ENCODE measurements at regions not wholly inside any gene's neighbourhood (a gene's known extent, or its start where the extent isn't known, plus 50 kb on each side); places are given as distances from the start of the nearest gene placed in this dataset.

DNA sequence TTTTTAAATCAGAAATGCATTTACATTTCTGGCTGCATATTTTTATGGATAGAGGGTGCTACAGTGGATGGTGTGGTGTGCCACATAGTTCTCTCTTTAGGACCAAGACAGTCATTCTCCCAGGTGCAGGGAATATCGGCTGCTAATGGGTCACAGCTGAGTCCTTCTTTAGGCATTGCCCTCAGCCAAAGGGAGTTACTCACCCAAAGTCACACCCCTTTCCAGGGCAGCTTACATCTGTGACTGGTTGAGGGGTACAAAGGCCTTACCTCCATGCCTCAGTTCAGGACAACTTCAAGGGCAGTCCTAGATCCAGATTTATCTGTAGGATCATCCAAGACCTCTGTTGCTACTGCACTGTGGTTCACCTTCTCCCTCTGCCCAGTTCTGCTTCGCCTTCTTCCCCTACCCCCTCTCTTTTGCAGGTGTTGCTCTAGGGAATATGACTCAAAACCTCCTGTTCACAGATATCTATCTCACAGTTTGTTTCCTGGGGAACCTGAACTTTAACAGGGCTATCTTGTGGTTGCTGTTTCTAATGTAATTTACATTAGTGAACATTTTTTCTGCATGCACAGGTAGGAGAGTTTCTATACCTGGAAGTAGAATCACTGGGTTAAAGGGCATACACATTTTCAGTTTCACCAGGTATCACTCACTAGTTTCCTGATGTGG, 413.9 kb downstream of the RPS6KC1 start:
- TF ChIP-seq, protein P1, sequence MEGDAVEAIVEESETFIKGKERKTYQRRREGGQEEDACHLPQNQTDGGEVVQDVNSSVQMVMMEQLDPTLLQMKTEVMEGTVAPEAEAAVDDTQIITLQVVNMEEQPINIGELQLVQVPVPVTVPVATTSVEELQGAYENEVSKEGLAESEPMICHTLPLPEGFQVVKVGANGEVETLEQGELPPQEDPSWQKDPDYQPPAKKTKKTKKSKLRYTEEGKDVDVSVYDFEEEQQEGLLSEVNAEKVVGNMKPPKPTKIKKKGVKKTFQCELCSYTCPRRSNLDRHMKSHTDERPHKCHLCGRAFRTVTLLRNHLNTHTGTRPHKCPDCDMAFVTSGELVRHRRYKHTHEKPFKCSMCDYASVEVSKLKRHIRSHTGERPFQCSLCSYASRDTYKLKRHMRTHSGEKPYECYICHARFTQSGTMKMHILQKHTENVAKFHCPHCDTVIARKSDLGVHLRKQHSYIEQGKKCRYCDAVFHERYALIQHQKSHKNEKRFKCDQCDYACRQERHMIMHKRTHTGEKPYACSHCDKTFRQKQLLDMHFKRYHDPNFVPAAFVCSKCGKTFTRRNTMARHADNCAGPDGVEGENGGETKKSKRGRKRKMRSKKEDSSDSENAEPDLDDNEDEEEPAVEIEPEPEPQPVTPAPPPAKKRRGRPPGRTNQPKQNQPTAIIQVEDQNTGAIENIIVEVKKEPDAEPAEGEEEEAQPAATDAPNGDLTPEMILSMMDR (conservative IDR thresholded peaks at IDR 0.05) = no peak
- no peak for TF ChIP-seq ZFX (IDR thresholded peaks at IDR 0.05)
- H3K27ac ChIP-seq = no peak overlapping the region

DNA sequence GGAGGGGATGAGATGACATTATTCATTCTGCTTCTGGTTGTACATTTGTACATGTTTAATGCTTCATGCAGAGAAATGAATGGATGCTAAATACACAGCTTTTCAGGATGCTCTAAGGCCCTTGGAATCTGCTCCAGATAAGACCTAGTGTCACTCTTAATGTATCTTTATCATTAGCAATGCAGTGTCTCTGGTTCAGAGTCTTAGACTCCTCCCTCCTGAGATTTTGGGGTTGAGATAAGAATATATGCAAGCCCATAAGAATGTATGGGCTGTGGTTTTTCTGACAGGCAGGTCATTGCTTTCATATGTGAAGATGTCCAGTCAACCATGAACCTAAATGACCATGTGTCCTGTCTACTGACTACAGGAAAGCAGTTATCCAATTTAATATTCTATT, 415.5 kb downstream of the RPS6KC1 start:
- no peak overlapping the region for H3K27ac ChIP-seq
- no peak for TF ChIP-seq ZFX (IDR thresholded peaks at IDR 0.05)
- TF ChIP-seq, protein P1 (conservative IDR thresholded peaks at IDR 0.05) = no peak

DNA sequence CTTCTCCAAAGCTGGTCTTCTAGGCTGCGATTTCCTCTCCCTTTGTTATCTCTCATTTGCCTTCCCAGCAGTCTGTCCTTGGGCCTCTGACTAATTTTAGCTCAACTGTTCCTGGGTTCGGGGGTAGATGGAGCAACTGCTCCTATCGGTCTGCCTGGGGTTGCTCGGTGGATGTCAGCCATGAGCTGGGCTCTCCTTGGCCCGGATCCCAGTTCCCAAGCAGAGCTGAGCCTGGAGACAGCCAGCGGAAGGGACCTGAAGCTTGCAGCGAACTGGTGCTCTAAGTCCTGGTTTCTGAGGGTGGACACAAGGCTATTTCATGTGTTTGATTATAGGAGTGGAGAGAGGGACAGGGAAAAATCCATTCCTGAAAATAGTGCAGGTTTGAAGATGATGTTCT, 423.0 kb downstream of the RPS6KC1 start:
- H3K27ac ChIP-seq = no peak overlapping the region
- TF ChIP-seq, protein P1 (conservative IDR thresholded peaks at IDR 0.05) = no peak
- no peak for TF ChIP-seq ZFX (IDR thresholded peaks at IDR 0.05)

DNA sequence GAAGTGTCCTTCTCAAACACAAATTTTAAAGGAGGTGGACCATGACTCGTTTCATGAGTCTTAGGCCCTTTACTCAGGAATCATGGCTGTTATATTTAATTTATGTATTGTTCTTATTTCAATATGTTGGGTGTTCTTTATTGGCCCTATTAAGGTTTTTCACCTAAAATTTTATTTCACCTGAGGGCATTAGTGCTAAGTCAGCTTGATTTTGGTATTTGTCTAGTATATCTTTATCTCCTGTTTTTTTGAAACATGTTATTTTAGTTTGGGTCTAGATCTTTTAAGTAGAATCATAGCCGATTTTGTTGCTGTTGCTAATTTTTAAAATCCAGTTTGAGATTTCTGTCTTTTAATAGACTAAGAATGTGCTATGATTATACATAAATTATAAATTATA, 430.4 kb downstream of the RPS6KC1 start:
- TF ChIP-seq ZFX (IDR thresholded peaks at IDR 0.05) = no peak
- TF ChIP-seq, protein P1 (conservative IDR thresholded peaks at IDR 0.05) = no peak
- H3K27ac ChIP-seq = no peak overlapping the region

DNA sequence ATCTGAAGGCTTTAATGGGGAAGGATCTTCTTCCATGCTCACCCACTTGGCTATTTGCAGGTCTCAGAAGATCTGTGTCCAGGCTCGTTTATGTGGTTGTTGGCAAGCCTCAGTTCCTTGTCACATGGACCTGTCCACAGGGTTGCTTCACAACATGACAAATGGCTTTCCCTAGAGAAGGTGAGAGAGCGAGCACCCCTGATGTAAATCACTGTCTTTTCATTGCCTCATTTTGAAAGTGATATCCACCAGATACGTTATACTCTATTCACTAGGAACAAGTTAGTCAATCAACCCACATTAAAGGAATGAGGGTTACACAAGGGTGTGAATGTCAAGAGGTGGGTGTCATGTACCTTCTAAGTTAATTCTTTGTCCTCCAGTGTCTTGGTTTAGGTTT, 433.3 kb downstream of the RPS6KC1 start:
- TF ChIP-seq, protein P1 (conservative IDR thresholded peaks at IDR 0.05) = no peak
- TF ChIP-seq ZFX (IDR thresholded peaks at IDR 0.05) = no peak

DNA sequence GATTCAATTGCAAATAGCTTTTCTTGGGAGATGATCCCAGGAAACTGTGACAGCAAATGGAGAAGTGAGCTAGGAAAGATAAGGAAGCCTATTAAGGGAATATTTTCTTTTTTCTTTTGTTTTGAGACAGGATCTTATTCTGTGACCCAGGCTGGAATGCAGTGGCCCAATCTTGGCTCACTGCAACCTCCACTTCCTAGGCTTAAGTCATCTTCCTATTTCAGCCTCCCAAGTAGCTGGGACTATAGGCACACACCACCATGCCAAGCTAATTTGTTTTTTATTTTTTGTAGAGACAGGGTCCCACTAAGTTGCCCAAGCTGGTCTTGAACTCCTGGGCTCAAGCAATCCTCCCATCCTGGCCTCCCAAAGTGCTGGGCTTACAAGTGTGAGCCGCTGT, 433.7 kb downstream of the RPS6KC1 start:
- H3K27ac ChIP-seq = no peak overlapping the region
- no peak for TF ChIP-seq ZFX (IDR thresholded peaks at IDR 0.05)
- TF ChIP-seq, protein P1 (conservative IDR thresholded peaks at IDR 0.05) = no peak

More for the DNA sequence above, 433.3 kb downstream of the RPS6KC1 start:
- H3K27ac ChIP-seq = no peak overlapping the region

DNA sequence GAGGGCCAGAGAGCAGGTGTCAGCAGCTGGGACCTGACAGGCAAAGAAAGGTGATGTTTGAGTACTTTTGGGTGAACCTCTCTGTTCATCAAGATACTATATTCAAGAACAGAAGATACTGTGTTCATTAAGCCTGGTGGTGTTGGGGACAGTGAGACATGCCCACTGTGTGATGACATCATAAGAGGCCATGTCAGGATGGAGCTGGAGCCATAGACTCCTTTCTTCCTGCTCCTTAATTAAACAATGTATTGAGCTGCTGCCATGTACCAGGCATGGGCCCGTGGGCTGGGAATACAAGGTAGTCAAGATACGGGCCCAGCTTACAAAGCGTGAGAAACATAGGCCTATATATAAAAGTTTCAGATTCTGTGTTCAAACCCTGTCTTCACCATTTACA, 435.4 kb downstream of the RPS6KC1 start:
- H3K27ac ChIP-seq = no peak overlapping the region
- TF ChIP-seq ZFX (IDR thresholded peaks at IDR 0.05) = no peak
- TF ChIP-seq, protein P1 (conservative IDR thresholded peaks at IDR 0.05) = no peak
